Peyer's patch (tissue), 4 donors: ENCODE measurements at regions not wholly inside any gene's neighbourhood (a gene's known extent, or its start where the extent isn't known, plus 50 kb on each side); places are given as distances from the start of the nearest gene placed in this dataset.

ENCODE experiments used
- DNase-seq, 3 donors: peaks; one replicate each; pipeline ENCODE4 v3.0.0-alpha.2; 2017 to 2019
- H3K27ac ChIP-seq, 4 donors: fragments of 200-600 bp; sonication (generic); one replicate each; pipeline ENCODE4 v1.5.1; 2016 to 2019
- H3K27me3 ChIP-seq, 2 donors: fragments of 200-600 bp; sonication (generic); one replicate each; pipeline ENCODE4 v1.5.1; 2019
- H3K36me3 ChIP-seq, 3 donors: fragments of 200-600 bp; sonication (generic); one replicate each; pipeline ENCODE4 v1.5.1; 2016 to 2019
- H3K4me1 ChIP-seq, 4 donors: fragments of 200-600 bp; sonication (generic); one replicate each; pipeline ENCODE4 v1.5.1; 2016 to 2019
- H3K4me3 ChIP-seq, 4 donors: fragments of 200-600 bp; sonication (generic); 1 replicate in 3 of 4; 2 replicates in 1 of 4; pipeline ENCODE4 v1.5.1; 2016 to 2019; ENCODE audit warnings: mild to moderate bottlenecking in 1 of 4
- H3K9me3 ChIP-seq, 4 donors: fragments of 200-600 bp; sonication (generic); one replicate each; pipeline ENCODE4 v1.5.1; 2016 to 2019; ENCODE audit warnings: mild to moderate bottlenecking in 1 of 4
- CTCF ChIP-seq, 6 experiments: fragments of 450-650 bp in 4 of 6; fragments of 200-600 bp in 2 of 6; sonication (generic) in 1 of 6; IDR thresholded peaks; one replicate each; pipeline ENCODE4 v1.5.1; 2017 to 2019; ENCODE audit warnings: antibody characterized with exemption in 6 of 6, mild to moderate bottlenecking in 3 of 6, moderate library complexity in 1 of 6
- POLR2A ChIP-seq, 2 donors: fragments of 450-650 bp; IDR thresholded peaks; one replicate each; pipeline ENCODE4 v1.5.1; 2017; ENCODE audit warnings: antibody characterized with exemption in 2 of 2, mild to moderate bottlenecking in 2 of 2, moderate library complexity in 2 of 2

DNA sequence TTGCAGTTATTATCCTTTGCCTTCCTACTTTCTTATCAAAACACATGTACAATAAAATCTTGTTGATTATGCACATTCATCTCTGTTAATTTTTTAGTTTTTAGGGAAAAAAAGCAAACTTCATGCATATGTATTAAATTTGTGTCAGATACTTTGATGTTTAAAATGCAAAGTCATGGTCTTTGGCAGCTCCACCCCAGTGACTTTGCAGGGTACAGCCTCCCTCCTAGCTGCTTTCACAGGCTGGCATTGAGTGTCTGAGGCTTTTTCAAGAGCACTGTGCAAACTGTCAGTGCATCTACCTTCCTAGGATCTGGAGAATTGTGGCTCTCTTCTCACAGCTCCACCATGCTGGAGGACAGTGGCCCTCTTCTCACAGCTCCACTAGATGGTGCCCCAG lies 1988.1 kb upstream of the PCDH20 start:
- Histone ChIP-seq H3K27me3 (no peaks in the 10 kb centered on the region), H3K27ac (no peak overlapping the region), H3K9me3 (no peaks in the 10 kb centered on the region), H3K4me3 (no peak overlapping the region), H3K4me1 (no peaks in the 10 kb centered on the region), H3K36me3 (no peaks in the 10 kb centered on the region)
- no peak for DNase-seq
- TF ChIP-seq CTCF (IDR thresholded peaks at IDR 0.05): no peak

DNA sequence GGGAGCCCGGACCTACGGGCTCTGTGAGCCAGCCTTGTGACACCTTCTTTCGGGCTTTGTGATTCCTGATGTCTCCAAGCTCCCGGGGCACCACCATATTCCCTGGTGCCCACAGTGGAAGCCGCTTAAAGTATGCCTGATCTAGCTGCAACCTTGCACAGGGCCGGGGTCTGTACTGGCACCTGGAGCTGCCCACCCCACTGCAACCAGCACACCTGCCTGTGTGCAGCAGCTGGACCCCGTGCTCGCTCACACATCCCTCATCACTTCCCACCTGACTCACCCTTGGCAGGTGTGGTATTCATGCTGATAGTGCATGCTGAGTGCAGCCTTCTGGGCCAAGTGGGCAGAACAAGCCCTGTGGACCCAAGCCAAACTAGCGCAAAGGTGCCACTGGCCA lies 1981.1 kb upstream of the PCDH20 start:
- TF ChIP-seq POLR2A (IDR thresholded peaks at IDR 0.05) (no peak), CTCF (IDR thresholded peaks at IDR 0.05) (no peak)
- no peak overlapping the region for H3K4me3 ChIP-seq
- no peaks in the 10 kb centered on the region for H3K9me3 ChIP-seq
- H3K27ac ChIP-seq: no peak overlapping the region
- no peaks in the 10 kb centered on the region for H3K36me3 ChIP-seq
- no peak for DNase-seq
- H3K27me3 ChIP-seq: no peaks in the 10 kb centered on the region
- no peaks in the 10 kb centered on the region for H3K4me1 ChIP-seq

DNA sequence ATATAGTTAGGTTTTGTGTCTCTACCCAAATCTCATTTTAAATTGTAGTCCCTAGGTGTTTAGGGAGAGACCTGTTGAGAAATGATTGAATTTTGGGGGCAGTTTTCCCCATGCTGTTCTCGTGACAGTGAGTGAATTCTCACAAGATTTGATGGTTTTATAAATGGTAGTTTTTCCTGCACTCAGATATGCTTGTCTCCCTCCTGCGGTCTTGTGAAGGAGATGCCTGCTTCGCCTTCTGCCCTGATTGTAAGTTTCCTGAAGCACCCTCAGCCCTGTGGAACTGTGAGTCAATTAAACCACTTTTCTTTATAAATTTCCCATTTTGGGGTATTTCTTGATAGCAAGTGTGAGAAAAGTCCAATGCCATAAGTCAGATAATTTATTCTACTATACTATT lies 1977.5 kb upstream of the PCDH20 start:
- H3K4me3 ChIP-seq: no peak overlapping the region
- H3K27me3 ChIP-seq: no peaks in the 10 kb centered on the region
- no peaks in the 10 kb centered on the region for H3K9me3 ChIP-seq
- no peak for DNase-seq
- no peaks in the 10 kb centered on the region for H3K4me1 ChIP-seq
- H3K27ac ChIP-seq: no peak overlapping the region
- no peaks in the 10 kb centered on the region for H3K36me3 ChIP-seq
- no peak for TF ChIP-seq POLR2A (IDR thresholded peaks at IDR 0.05)
- no peak for TF ChIP-seq CTCF (IDR thresholded peaks at IDR 0.05)

DNA sequence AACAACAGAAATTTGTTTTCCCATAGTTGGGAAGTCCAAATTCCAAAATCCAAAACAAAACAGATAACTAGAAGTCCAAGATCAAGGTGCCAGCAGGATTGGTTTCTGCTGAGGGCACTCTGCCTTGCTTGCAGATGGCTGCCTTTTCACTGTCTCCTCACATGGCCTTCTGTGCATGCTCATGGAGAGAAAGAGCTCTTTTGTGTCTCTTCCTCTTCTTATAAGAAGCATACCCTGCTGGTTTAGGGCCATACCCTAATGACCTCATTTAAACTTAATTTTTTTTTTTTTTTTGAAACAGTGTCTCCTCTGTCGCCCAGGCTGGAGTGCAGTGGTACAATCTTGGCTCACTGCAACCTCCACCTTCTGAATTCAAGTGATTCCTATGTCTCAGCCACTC lies 1974.1 kb upstream of the PCDH20 start:
- no peak for TF ChIP-seq POLR2A (IDR thresholded peaks at IDR 0.05)
- no peak for TF ChIP-seq CTCF (IDR thresholded peaks at IDR 0.05)
- Histone ChIP-seq H3K4me1 (no peaks in the 10 kb centered on the region), H3K4me3 (no peak overlapping the region), H3K27me3 (no peaks in the 10 kb centered on the region), H3K27ac (no peak overlapping the region), H3K9me3 (no peaks in the 10 kb centered on the region), H3K36me3 (no peaks in the 10 kb centered on the region)
- DNase-seq: no peak

- Histone ChIP-seq H3K27me3 (no peaks in the 10 kb centered on the region), H3K27ac (no peak overlapping the region), H3K9me3 (no peaks in the 10 kb centered on the region), H3K4me1 (no peaks in the 10 kb centered on the region), H3K36me3 (no peaks in the 10 kb centered on the region), H3K4me3 (no peak overlapping the region)
- TF ChIP-seq POLR2A (IDR thresholded peaks at IDR 0.05) (no peak), CTCF (IDR thresholded peaks at IDR 0.05) (no peak)
- no peak for DNase-seq
Measured at GRCh38 chr13:63381078-63381859, 1965.6 kb upstream of the PCDH20 start.

DNA sequence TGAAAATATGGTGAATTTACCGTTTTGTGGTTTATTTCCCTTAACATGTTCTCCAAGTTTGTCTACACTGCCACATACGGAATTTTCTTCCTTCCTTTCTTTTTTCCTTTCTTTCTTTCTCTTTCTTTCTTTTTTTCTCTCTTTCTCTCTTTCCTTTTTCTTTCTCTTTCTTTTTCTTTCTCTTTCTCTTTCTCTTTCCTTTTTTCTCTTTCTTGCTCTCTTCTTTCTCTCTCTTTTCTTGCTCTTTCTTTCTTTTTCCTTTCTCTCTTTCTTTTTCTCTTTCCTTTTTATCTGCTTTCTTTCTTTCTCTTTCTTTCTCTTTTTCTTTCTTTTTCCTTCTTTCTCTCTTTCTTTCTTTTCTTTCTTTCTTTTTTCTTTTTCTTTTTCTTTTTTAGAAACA lies 1962.3 kb upstream of the PCDH20 start:
- H3K4me3 ChIP-seq: no peak overlapping the region
- no peak overlapping the region for H3K27ac ChIP-seq
- H3K9me3 ChIP-seq: no peaks in the 10 kb centered on the region
- no peak for DNase-seq
- H3K27me3 ChIP-seq: no peaks in the 10 kb centered on the region
- no peak for TF ChIP-seq POLR2A (IDR thresholded peaks at IDR 0.05)
- no peak for TF ChIP-seq CTCF (IDR thresholded peaks at IDR 0.05)
- H3K4me1 ChIP-seq: no peaks in the 10 kb centered on the region
- H3K36me3 ChIP-seq: no peaks in the 10 kb centered on the region
